HCT116 (cell line): ENCODE measurements at regions not wholly inside any gene's neighbourhood (a gene's known extent, or its start where the extent isn't known, plus 50 kb on each side); places are given as distances from the start of the nearest gene placed in this dataset.

ENCODE experiments used
- ATAC-seq: fragments of 200-7000 bp; cut with Tn5 transposase; 2 replicates; pipeline ENCODE4 v1.9.1; 2020; ENCODE audit warnings: mild to moderate bottlenecking, moderate library complexity
- BruUV-seq: library from RNA; stranded (reverse); fragments of 400-500 nt; replicated peaks from 2 replicates; lab custom pipeline; 2021; lab: Mats Ljungman, UMichigan
- CTCF ChIA-PET: fragments of 300-600 bp; sonication (Branson Sonifier 250); formaldehyde crosslinking; loops from one replicate; lab custom pipeline; 2021; ENCODE audit warnings: antibody characterized with exemption; lab: Charles Lee
- POLR2A ChIA-PET: fragments of 300-600, 350-600 bp; sonication (Branson Sonifier 250); formaldehyde crosslinking; loops from one replicate; lab custom pipeline; 2021; ENCODE audit warnings: antibody characterized with exemption; lab: Charles Lee
- RAD21 ChIA-PET, 2 experiments: fragments of 300-600 bp; sonication (Branson Sonifier 250); formaldehyde crosslinking; loops; one replicate each; lab custom pipeline; 2023; ENCODE audit warnings: low total read pairs in 2 of 2; ENCODE audit not compliant: uncharacterized antibody in 2 of 2, unreplicated experiment in 2 of 2, low non-redundant PET in 1 of 2; lab: Charles Lee
- DNase-seq: peaks from one replicate; pipeline ENCODE4 v3.0.0-alpha.2; 2010; ENCODE audit warnings: low read depth, low spot score
- H2AFZ ChIP-seq: fragments of 200-600 bp; shearing (Covaris generic), sonication (generic); 2 replicates; pipeline ENCODE4 v1.6.1; 2017; ENCODE audit warnings: low read depth, mixed run types, mixed read lengths, antibody characterized with exemption, low read length; ENCODE audit not compliant: poor library complexity, severe bottlenecking
- H3K27ac ChIP-seq: 2 replicates; pipeline ENCODE4 v1.5.1; 2012; ENCODE audit warnings: low read depth, low read length
- H3K27me3 ChIP-seq: fragments of 200-600 bp; sonication (generic); 2 replicates; pipeline ENCODE4 v1.6.1; 2016; ENCODE audit warnings: mixed run types, low read length, mixed read lengths; ENCODE audit not compliant: insufficient read depth
- H3K36me3 ChIP-seq, 2 experiments: fragments of 200-500 bp in 1 of 2; fragments of 200-600 bp in 1 of 2; sonication (Bioruptor generic) in 1 of 2; sonication (generic) in 1 of 2; 2 replicates each; pipeline versions ENCODE4 v1.5.1 to v1.6.1; 2014 to 2016; ENCODE audit warnings: low read length in 2 of 2, inconsistent platforms in 1 of 2, mixed read lengths in 1 of 2, mixed run types in 1 of 2; ENCODE audit not compliant: insufficient read depth in 2 of 2, control insufficient read depth in 1 of 2
- H3K4me1 ChIP-seq, 2 experiments: fragments of 200-600 bp in 1 of 2; sonication (generic) in 1 of 2; 2 replicates each; pipeline versions ENCODE4 v1.5.1 to v1.6.1; 2012 to 2017; ENCODE audit warnings: low read length in 2 of 2, inconsistent platforms in 1 of 2, mild to moderate bottlenecking in 1 of 2, mixed read lengths in 1 of 2, mixed run types in 1 of 2, moderate library complexity in 1 of 2; ENCODE audit not compliant: insufficient read depth in 2 of 2, control insufficient read depth in 1 of 2
- H3K4me2 ChIP-seq: fragments of 200-600 bp; sonication (generic); 2 replicates; pipeline ENCODE4 v1.6.1; 2017; ENCODE audit warnings: mixed run types, low read length, mixed read lengths
- H3K4me3 ChIP-seq, 2 experiments: fragments of 200-600 bp in 1 of 2; sonication (generic) in 1 of 2; replicated peaks in 1 of 2; 2 replicates each; pipeline ENCODE4 v1.5.1; 2011 to 2016; ENCODE audit warnings: low read length in 2 of 2, control low read depth in 1 of 2, low read depth in 1 of 2, mild to moderate bottlenecking in 1 of 2, mixed read lengths in 1 of 2, mixed run types in 1 of 2
- H3K79me2 ChIP-seq: fragments of 200-600 bp; sonication (generic); 2 replicates; pipeline ENCODE4 v1.6.1; 2017; ENCODE audit warnings: mild to moderate bottlenecking, mixed run types, low read length, moderate library complexity, mixed read lengths; ENCODE audit not compliant: insufficient read depth
- H3K9ac ChIP-seq: fragments of 200-600 bp; sonication (generic); 2 replicates; pipeline ENCODE4 v1.6.1; 2016; ENCODE audit warnings: low read length, mixed read lengths
- H3K9me2 ChIP-seq: fragments of 200-600 bp; sonication (generic), shearing (Covaris generic); 2 replicates; pipeline ENCODE4 v1.6.1; 2017; ENCODE audit warnings: mixed run types, mild to moderate bottlenecking, moderate library complexity; ENCODE audit not compliant: insufficient read depth
- H3K9me3 ChIP-seq, 2 experiments: fragments of 200-500 bp in 1 of 2; fragments of 200-600 bp in 1 of 2; sonication (Bioruptor generic) in 1 of 2; sonication (generic) in 1 of 2; 2 replicates each; pipeline ENCODE4 v1.6.1; 2014 to 2017; ENCODE audit warnings: low read length in 2 of 2, mixed read lengths in 2 of 2, inconsistent platforms in 1 of 2, low read depth in 1 of 2, mild to moderate bottlenecking in 1 of 2, mixed run types in 1 of 2, moderate library complexity in 1 of 2; ENCODE audit not compliant: control insufficient read depth in 1 of 2, insufficient read depth in 1 of 2
- H4K20me1 ChIP-seq: fragments of 200-600 bp; sonication (generic), shearing (Covaris generic); 2 replicates; pipeline ENCODE4 v1.6.1; 2017; ENCODE audit warnings: mixed run types, mild to moderate bottlenecking, moderate library complexity; ENCODE audit not compliant: insufficient read depth
- CTCF ChIP-seq, 3 experiments: fragments of 200-600 bp in 1 of 3; sonication (generic) in 1 of 3; IDR thresholded peaks in 2 of 3; conservative IDR thresholded peaks in 1 of 3; 2 replicates each; pipeline ENCODE4 v1.5.1; 2012 to 2017; ENCODE audit warnings: low read depth in 2 of 3, low read length in 2 of 3, antibody characterized with exemption in 1 of 3, borderline replicate concordance in 1 of 3, control low read depth in 1 of 3, mild to moderate bottlenecking in 1 of 3, mixed read lengths in 1 of 3, mixed run types in 1 of 3, moderate library complexity in 1 of 3; ENCODE audit not compliant: insufficient read depth in 1 of 3
- RAD21 ChIP-seq: IDR thresholded peaks from 2 replicates; pipeline ENCODE4 v1.6.1; 2012; ENCODE audit warnings: low read depth, mild to moderate bottlenecking
- REST ChIP-seq: IDR thresholded peaks from 2 replicates; pipeline ENCODE4 v1.6.1; 2012; ENCODE audit warnings: low read depth
- intact Hi-C: fragments of 100-400 bp; cut with micrococcal nuclease; formaldehyde crosslinking; loops from 2 replicates; pipeline ENCODE4 v1.10.0; 2022

GRCh38 chr15:37204692-37205091 is 104.3 kb upstream of the MEIS2 start:
- BruUV-seq: no TSS peak
- H3K4me1 ChIP-seq: no peaks in the 10 kb centered on the region; a peak in 1 of 4 replicates
- H3K27ac ChIP-seq: no peak overlapping the region
- no peak for TF ChIP-seq REST
- 0 out of 2 replicates have a peak, but pooled peaks have one; percentile 17 for TF ChIP-seq RAD21
- no peak; a peak in 1 of 6 replicates for TF ChIP-seq CTCF (IDR thresholded peaks at IDR 0.05 in 2 of 3, conservative IDR thresholded peaks at IDR 0.05 in 1 of 3; ENCODE audit: borderline replicate concordance in 1 of 3, insufficient read depth in 1 of 3, low read depth in 2 of 3, low read length in 2 of 3)
- TF ChIP-seq, all 23 proteins: peak for 1
- no peak overlapping the region for H2AFZ ChIP-seq
- no peak overlapping the region for H3K4me2 ChIP-seq
- RAD21 ChIA-PET: no interaction called here
- no peaks in the 10 kb centered on the region for H4K20me1 ChIP-seq
- ATAC-seq (no peak), DNase-seq (no peak)
- no peaks in the 10 kb centered on the region for H3K9me2 ChIP-seq
- H3K27me3 ChIP-seq: no peaks in the 10 kb centered on the region
- H3K4me3 ChIP-seq: no peak overlapping the region
- no peaks in the 10 kb centered on the region for H3K79me2 ChIP-seq
- intact Hi-C loops: no loop called here
- H3K36me3 ChIP-seq: no peaks in the 10 kb centered on the region
- CTCF ChIA-PET: interaction anchor here (0.6 to 1.2 kb wide), 2 partner anchors 8 to 791 kb away, joined by 3 to 4 read pairs; no protein-coding TSS in a partner anchor
- POLR2A ChIA-PET: no interaction called here
- no peaks in the 10 kb centered on the region for H3K9me3 ChIP-seq
- no peak overlapping the region for H3K9ac ChIP-seq
